Muscle layer of duodenum (tissue), 2 donors: ENCODE measurements at regions not wholly inside any gene's neighbourhood (a gene's known extent, or its start where the extent isn't known, plus 50 kb on each side); places are given as distances from the start of the nearest gene placed in this dataset.

Experiments
- H3K27ac ChIP-seq: one replicate; pipeline ENCODE4 v1.7.0; 2013; ENCODE audit warnings: mild to moderate bottlenecking, low read length
- H3K27me3 ChIP-seq: one replicate; pipeline ENCODE4 v1.7.0; 2013; ENCODE audit warnings: low read depth, mild to moderate bottlenecking, control low read depth, low read length
- H3K36me3 ChIP-seq, 2 donors: one replicate each; pipeline ENCODE4 v1.7.0; 2013; ENCODE audit warnings: low read length in 2 of 2, control low read depth in 1 of 2, mild to moderate bottlenecking in 1 of 2; ENCODE audit not compliant: insufficient read depth in 2 of 2, control insufficient read depth in 1 of 2
- H3K4me1 ChIP-seq, 2 donors: one replicate each; pipeline ENCODE4 v1.7.0; 2013; ENCODE audit warnings: low read length in 2 of 2, mild to moderate bottlenecking in 2 of 2, control low read depth in 1 of 2, moderate library complexity in 1 of 2; ENCODE audit not compliant: insufficient read depth in 2 of 2, control insufficient read depth in 1 of 2
- H3K4me3 ChIP-seq, 2 donors: one replicate each; pipeline ENCODE4 v1.7.0; 2013; ENCODE audit warnings: low read length in 2 of 2, low read depth in 1 of 2, mild to moderate bottlenecking in 1 of 2
- H3K9me3 ChIP-seq, 2 donors: one replicate each; pipeline ENCODE4 v1.7.0; 2013; ENCODE audit warnings: low read length in 2 of 2, control low read depth in 1 of 2, mild to moderate bottlenecking in 1 of 2; ENCODE audit not compliant: control insufficient read depth in 1 of 2
- donor health status: healthy.

DNA sequence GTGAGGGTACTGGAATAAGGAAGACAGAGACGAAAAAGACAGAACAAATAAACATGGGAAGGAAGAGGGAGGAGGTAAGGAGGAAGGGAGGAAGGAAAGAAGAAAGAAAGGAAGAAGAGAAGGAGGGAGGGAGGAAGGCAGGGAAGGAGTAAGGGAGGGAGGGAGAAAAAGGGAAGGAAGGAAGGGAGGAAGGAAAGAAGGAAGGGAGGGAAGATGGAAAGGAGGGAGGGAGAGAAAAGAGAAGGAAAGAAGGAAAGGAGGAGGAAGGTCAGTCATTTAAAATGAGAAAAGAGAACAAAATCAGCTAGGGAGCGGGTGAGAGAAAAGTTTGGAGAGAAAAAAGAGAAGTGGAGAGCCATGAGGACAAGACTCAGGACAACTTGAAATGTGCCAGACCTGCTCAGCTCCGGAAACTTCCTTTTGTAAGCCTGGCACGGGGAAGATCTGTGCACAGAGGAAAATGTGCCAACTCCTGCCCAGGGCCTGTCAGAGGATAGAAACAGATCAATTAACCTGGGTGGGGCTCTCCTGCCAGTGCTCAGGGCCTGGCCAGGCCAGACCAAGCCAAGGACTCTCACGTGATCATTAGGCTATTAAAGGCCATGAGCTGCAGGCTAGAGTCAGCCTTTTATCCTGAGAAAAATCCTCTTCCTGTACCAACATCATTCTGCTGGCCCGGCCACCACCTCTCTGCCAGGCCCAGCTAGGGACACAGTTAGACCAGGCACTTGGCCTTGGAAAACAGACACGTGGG, 50.1 kb upstream of the BCL6 start:
- Histone ChIP-seq H3K36me3 (no peaks in the 10 kb centered on the region), H3K9me3 (no peaks in the 10 kb centered on the region), H3K4me1 (no peaks in the 10 kb centered on the region), H3K27ac (no peak overlapping the region), H3K27me3 (no peaks in the 10 kb centered on the region), H3K4me3 (no peak overlapping the region)

DNA sequence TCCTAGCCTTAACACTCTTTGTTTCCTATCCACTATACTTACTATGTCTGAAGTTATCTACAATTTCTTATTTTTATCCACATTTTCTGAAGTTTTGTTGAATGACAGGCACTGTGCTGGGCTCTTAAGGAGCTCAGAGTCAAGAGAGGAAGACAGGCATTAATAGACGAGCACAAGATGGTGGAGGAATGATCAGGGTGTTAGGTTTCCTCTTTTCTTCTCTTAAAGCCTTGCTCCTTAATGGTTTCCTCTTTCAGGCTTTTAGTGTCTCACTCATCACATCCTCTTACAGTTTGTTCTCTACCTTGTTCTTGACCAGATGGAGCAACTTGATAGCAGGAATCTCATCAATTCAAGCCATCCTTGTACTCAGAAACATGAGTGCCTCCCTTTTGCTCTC, 52.9 kb upstream of the BCL6 start:
- H3K4me3 ChIP-seq, result no peak overlapping the region
- H3K9me3 ChIP-seq, result no peaks in the 10 kb centered on the region
- no peaks in the 10 kb centered on the region for H3K4me1 ChIP-seq
- H3K27me3 ChIP-seq, result no peaks in the 10 kb centered on the region
- no peak overlapping the region for H3K27ac ChIP-seq
- H3K36me3 ChIP-seq, result no peaks in the 10 kb centered on the region

DNA sequence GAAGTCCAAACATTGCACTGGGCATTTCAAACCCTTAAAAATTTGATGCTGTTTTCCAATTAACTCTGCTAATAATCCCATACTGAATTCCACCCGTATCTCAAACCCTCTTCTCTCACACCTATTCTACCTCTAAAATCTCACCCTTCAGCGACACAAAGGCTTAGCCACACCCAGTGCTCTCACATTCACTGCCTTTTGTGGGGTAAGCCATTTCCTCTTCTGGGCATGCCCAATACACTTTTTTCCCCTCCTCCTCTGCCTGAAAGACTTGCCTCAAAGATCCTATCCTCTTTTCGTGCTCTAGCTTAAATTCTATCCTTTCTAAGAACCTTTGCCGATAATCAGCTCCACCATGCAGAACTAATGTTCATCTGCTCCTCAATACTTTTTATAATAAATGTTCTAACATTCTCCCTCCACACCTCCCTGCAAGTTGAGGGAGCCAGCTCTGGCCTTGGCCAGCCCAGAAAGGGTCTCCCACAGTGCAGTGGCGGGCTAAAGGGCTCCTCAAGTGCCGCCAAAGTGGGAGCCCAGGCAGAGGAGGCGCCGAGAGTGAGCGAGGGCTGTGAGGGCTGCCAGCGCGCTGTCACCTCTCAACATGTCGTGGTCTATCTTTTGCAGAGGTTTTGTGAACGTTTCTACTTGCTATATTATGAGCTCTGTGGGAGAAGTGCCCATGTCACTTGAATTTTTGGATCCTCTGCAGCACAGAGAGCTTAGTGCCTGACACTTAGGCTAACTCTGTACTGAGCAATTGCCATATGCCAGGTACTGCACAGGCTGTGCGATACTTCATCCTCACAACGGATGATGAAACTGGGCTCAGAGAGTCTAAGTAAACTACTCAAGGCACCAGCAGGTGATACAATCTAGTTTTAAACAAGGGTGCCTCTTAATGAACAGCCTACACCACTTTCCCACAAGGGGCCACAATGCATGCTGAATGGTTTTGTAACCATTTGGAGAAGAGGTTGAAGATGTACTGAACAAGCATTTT, 53.6 kb upstream of the BCL6 start:
- Histone ChIP-seq H3K36me3 (no peaks in the 10 kb centered on the region), H3K4me3 (no peak overlapping the region), H3K27ac (no peak overlapping the region), H3K9me3 (no peaks in the 10 kb centered on the region), H3K4me1 (no peaks in the 10 kb centered on the region), H3K27me3 (no peaks in the 10 kb centered on the region)

DNA sequence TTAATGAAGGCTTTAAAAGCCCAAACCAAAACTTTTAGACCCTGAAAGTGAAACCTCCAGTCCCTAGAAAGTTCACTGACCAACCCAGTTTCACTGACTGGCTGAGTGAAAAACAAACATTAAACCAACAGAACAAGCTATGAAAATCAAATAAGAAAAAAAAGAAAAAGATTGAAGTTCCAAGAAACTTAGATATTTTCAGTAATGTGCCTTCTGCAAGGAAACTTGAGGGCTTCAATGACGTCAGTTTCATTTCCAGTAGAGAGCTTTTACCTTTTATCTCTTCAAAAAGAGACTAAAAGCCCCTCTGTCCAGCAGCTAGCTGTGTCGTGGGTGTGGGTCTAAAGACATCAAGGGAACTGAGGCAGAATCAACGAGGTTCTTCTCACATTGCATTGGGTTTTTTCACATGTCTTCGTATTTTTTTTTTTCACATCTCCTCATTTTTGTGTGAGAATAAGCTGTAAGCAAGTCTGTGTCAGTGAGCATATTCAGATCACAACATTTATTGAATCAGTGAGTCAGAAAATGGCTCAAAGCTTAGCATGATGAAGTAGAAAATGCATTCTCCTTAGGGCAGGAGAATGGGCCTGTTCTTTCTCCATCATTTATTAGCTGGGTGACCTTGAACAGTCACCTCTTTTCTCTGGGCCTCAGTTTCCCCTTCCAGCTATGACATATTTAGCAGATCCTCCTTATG, 54.8 kb upstream of the BCL6 start:
- Histone ChIP-seq H3K36me3 (no peaks in the 10 kb centered on the region), H3K4me3 (no peak overlapping the region), H3K4me1 (no peaks in the 10 kb centered on the region), H3K27me3 (no peaks in the 10 kb centered on the region), H3K9me3 (no peaks in the 10 kb centered on the region), H3K27ac (no peak overlapping the region)

DNA sequence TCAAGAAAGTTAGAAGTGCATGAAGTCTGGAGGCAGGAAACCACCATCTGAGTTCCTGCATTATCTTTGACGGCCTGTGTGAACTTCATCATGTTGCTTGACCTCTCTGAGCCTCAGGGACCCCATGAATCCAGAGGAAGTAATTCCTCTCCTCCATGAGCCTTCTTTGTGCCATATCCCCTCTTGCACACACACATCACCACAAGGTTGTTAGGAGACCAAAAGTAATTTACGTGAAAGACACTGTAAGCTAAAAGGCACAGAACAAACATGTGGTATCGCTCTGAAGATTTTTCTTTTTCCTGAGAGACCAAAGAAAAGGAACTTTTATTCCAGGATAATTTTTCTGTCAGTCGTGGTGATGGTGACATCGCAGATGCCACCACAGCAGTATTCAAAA, 55.9 kb upstream of the BCL6 start:
- H3K27me3 ChIP-seq, result no peaks in the 10 kb centered on the region
- H3K4me3 ChIP-seq, result no peak overlapping the region
- no peak overlapping the region for H3K27ac ChIP-seq
- no peaks in the 10 kb centered on the region for H3K9me3 ChIP-seq
- no peaks in the 10 kb centered on the region for H3K4me1 ChIP-seq
- no peaks in the 10 kb centered on the region for H3K36me3 ChIP-seq

DNA sequence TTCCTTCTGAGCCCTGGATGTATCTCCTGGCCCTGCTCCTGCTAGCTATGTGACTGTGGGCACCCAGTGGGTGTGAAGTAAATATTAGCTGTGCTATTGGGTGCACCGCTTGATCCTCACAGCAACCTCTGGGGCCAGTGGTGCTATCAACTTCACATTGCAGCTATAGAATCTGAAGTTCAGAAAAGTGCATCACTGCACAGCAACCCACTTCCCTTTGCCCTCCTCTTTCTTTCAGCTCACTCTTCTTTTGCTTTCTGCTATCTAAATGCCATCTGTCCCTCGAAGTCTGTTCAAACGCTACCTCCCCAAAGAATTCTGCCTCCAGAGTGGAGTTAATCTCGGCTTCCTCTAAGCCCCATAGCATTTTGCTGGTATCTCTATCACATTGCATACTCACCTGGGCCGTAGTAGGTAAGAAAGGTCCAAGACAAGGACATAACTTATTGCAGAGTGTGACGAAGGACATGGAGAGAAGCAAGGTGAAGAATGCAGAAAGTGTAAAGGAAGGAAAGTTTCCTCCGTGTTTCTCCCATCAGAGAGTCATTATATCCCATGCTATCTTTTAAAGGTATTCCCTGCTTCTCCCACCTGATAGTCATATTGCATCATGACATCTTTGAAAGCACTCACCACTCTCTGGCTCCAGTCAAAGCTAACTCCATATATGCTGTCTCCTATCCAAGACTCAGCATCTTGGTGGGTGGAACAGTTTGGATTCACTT, 57.1 kb upstream of the BCL6 start:
- H3K4me1 ChIP-seq, result no peaks in the 10 kb centered on the region
- no peak overlapping the region for H3K4me3 ChIP-seq
- H3K36me3 ChIP-seq, result no peaks in the 10 kb centered on the region
- H3K27ac ChIP-seq, result no peak overlapping the region
- no peaks in the 10 kb centered on the region for H3K9me3 ChIP-seq
- H3K27me3 ChIP-seq, result no peaks in the 10 kb centered on the region

DNA sequence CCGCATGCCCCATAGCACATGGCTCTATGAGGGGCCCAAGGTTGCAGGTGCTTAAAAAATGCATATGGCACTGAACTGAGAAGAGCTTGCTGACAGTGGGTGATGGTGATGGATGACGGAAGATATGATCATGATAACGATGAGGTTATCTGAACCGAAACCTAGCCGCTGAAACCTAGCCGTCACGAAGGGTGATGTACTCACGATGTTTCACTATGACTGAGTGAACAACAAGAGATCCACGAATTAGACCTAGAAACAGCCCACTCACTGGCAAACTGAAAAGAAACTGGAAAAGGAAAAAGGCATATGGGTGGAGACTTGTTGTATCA, 57.6 kb upstream of the BCL6 start:
- Histone ChIP-seq H3K36me3 (no peaks in the 10 kb centered on the region), H3K4me1 (no peaks in the 10 kb centered on the region), H3K4me3 (no peak overlapping the region), H3K9me3 (no peaks in the 10 kb centered on the region), H3K27ac (no peak overlapping the region), H3K27me3 (no peaks in the 10 kb centered on the region)

DNA sequence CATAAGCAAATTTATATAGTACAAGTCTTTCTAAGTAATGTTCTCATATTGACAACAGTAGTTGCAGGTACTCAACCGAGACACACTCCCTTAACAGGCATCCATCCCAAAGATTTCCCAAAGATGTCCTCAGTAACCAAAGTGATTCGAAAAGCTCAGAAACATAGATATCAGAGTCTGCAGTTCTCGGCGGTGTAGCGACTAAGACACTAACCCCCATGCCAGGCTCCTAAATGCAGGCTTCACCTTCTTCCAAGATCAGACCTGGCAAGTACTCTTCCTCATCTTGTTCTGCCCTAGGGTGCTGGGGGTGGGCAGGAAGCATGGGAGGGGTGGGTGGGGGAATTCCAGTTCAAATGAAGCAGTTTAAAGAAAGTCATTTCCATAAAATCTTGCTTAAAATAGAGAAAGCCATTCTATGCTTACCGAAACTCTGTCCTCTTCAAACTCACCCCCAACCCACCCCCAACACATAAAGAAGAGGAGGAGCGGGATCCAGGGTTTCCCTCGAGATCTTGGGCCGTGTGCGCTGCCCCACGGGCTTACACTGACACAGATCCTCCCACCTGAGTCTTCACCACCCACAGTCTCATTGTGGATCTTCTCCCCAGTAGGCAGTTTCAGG, 59.0 kb upstream of the BCL6 start:
- no peaks in the 10 kb centered on the region for H3K36me3 ChIP-seq
- no peak overlapping the region for H3K27ac ChIP-seq
- peaks cover 0 to 6% of the 10 kb centered on the region in 2 donors for H3K4me1 ChIP-seq
- H3K4me3 ChIP-seq, result no peak overlapping the region
- no peaks in the 10 kb centered on the region for H3K9me3 ChIP-seq
- H3K27me3 ChIP-seq, result no peaks in the 10 kb centered on the region

DNA sequence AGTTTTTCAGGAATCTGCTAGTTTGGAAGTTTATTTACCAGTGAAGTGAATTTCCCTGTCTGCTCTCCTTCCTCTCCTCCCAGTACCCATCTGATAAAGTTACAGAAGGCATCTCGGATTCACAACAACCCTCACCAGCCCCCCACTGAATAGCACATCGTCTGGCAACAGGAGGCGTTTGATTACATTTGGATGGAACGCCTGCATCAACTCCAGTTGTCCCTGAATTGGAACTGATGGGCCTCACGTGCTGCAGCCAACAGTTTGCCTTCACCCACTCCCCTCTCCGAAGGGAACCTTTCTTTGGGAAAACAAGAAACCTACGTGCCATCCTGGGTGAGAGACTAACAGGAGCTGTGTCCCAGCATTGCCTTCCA, 59.5 kb upstream of the BCL6 start:
- Histone ChIP-seq H3K4me3 (no peak overlapping the region), H3K9me3 (no peaks in the 10 kb centered on the region), H3K27me3 (no peaks in the 10 kb centered on the region), H3K4me1 (peaks cover 0 to 6% of the 10 kb centered on the region in 2 donors), H3K27ac (no peak overlapping the region), H3K36me3 (no peaks in the 10 kb centered on the region)

DNA sequence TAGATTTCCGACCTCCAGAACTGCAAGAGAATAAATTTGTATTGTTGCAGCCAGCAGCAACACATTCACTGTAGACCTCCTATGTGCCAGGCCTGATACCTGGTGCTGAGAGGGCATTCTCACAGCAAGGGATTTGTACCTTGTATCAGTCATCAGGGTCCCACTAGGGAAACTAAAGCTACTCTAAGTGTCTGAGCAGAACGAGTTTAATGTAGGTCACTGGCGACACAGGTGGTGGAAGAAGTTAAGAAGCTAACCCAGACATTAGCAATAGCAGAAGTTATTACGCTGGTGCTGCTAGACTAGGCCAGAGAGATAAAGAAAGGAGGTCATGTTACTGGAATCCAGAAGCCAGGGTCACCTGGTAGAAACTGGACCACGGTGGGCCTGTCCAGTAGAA, 60.5 kb upstream of the BCL6 start:
- H3K36me3 ChIP-seq, result no peaks in the 10 kb centered on the region
- H3K27ac ChIP-seq, result no peak overlapping the region
- H3K9me3 ChIP-seq, result no peaks in the 10 kb centered on the region
- H3K4me1 ChIP-seq, result peaks cover 0 to 6% of the 10 kb centered on the region in 2 donors
- no peaks in the 10 kb centered on the region for H3K27me3 ChIP-seq
- H3K4me3 ChIP-seq, result no peak overlapping the region
